ENCODE measurements at regions not wholly inside any gene's neighbourhood (a gene's known extent, or its start where the extent isn't known, plus 50 kb on each side); places are given as distances from the start of the nearest gene placed in this dataset.

GRCh38 chr6:159535656-159536350 lies 157.2 kb downstream of the SOD2 start:
- DNase-seq (ENCODE audit: low spot score) = no peak
- TF ChIP-seq, protein P1, sequence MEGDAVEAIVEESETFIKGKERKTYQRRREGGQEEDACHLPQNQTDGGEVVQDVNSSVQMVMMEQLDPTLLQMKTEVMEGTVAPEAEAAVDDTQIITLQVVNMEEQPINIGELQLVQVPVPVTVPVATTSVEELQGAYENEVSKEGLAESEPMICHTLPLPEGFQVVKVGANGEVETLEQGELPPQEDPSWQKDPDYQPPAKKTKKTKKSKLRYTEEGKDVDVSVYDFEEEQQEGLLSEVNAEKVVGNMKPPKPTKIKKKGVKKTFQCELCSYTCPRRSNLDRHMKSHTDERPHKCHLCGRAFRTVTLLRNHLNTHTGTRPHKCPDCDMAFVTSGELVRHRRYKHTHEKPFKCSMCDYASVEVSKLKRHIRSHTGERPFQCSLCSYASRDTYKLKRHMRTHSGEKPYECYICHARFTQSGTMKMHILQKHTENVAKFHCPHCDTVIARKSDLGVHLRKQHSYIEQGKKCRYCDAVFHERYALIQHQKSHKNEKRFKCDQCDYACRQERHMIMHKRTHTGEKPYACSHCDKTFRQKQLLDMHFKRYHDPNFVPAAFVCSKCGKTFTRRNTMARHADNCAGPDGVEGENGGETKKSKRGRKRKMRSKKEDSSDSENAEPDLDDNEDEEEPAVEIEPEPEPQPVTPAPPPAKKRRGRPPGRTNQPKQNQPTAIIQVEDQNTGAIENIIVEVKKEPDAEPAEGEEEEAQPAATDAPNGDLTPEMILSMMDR (IDR thresholded peaks at IDR 0.05; ENCODE audit: extremely low read depth, insufficient read depth, missing control alignments) = no peak
- in situ Hi-C loops (cut with MboI; ENCODE audit: low pct_unique_long_range_greater_than_20kb, low sequenced_read_pairs, unreplicated experiment) = no loop called here

GRCh38 chr6:159533568-159533967 lies 159.5 kb downstream of the SOD2 start:
- no peak for DNase-seq (ENCODE audit: low spot score)
- TF ChIP-seq, protein P1 (IDR thresholded peaks at IDR 0.05; ENCODE audit: extremely low read depth, insufficient read depth, missing control alignments) = no peak
- in situ Hi-C loops (cut with MboI; ENCODE audit: low pct_unique_long_range_greater_than_20kb, low sequenced_read_pairs, unreplicated experiment) = no loop called here

DNA sequence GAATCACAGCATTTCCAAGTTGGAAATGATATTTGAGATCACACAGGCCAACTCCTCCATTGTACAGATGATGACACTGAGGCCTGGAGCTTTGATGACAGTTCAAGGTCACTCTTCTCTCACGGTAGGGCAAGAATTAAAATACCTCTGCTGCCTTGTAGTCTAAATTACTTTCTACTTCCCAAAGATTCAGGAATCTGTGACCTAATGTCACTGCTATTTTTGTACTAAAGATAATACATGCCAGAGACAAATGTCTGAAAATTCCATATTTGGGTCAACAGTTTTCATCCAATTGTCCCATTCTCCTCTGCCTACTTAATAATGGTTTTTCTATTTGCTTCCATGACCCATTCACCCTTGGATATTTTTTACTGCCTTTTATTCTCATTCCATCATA lies 160.0 kb downstream of the SOD2 start:
- in situ Hi-C loops (cut with MboI; ENCODE audit: low pct_unique_long_range_greater_than_20kb, low sequenced_read_pairs, unreplicated experiment) = no loop called here
- TF ChIP-seq, protein P1 (IDR thresholded peaks at IDR 0.05; ENCODE audit: extremely low read depth, insufficient read depth, missing control alignments) = no peak
- no peak for DNase-seq (ENCODE audit: low spot score)

GRCh38 chr6:159532155-159532554 lies 160.9 kb downstream of the SOD2 start:
- in situ Hi-C loops (cut with MboI; ENCODE audit: low pct_unique_long_range_greater_than_20kb, low sequenced_read_pairs, unreplicated experiment) = no loop called here
- TF ChIP-seq, protein P1 (IDR thresholded peaks at IDR 0.05; ENCODE audit: extremely low read depth, insufficient read depth, missing control alignments) = no peak
- no peak for DNase-seq (ENCODE audit: low spot score)

DNA sequence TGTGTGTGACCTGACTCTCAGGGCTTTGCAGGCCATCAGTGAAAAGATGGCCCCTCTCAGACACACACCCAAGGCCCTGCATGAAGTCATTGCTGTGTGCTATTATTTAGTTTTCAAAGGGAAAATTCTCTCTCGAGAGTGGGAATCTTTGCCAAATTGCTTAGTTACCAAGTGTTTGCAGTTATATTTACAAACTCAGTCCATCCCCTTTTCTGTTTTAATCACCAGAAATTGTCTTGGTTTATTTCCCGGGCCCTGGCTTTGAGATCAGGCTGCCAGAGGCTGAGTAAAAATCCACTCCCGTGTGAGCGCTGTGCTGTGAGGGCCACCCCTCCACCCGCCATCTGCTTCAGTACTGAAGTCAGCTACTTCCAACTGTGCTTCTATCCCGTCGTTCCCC lies 163.1 kb downstream of the SOD2 start:
- in situ Hi-C loops (cut with MboI; ENCODE audit: low pct_unique_long_range_greater_than_20kb, low sequenced_read_pairs, unreplicated experiment) = no loop called here
- TF ChIP-seq, protein P1 (IDR thresholded peaks at IDR 0.05; ENCODE audit: extremely low read depth, insufficient read depth, missing control alignments) = no peak
- DNase-seq (ENCODE audit: low spot score) = no peak

DNA sequence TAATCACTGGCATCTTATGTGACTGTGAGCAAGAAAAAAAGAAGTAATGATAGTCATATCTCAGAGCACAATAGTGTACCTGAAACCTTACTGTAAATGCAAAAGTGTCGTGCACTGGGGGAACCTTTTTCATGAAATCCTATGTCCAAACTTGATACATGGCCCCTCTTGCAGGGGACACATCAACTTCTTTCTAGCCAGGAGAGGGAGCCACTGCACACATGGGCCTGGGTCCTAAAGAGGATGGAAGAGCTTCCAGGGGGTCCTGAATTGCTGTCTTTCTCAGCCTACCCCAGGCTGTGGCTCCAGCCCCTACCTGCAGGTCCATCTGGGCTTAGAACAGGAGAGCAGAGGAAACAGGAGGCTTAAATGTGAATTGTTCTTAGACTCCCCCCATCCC lies 165.7 kb downstream of the SOD2 start:
- TF ChIP-seq, protein P1 (IDR thresholded peaks at IDR 0.05; ENCODE audit: extremely low read depth, insufficient read depth, missing control alignments) = no peak
- DNase-seq (ENCODE audit: low spot score) = no peak
- in situ Hi-C loops (cut with MboI; ENCODE audit: low pct_unique_long_range_greater_than_20kb, low sequenced_read_pairs, unreplicated experiment) = no loop called here

Data from GM13977 (cell line).